CD4-positive, CD25-positive, alpha-beta regulatory T cell (primary cell): ENCODE measurements at regions not wholly inside any gene's neighbourhood (a gene's known extent, or its start where the extent isn't known, plus 50 kb on each side); places are given as distances from the start of the nearest gene placed in this dataset.

Experiments
- ATAC-seq, 2 donors: fragments of 150-1000 bp; cut with Tn5 transposase; one replicate each; pipeline ENCODE4 v1.10.0; 2021; ENCODE audit warnings: low read depth in 2 of 2, moderate number of reproducible peaks in 2 of 2, moderate library complexity in 1 of 2
- DNase-seq, 3 donors: peaks; one replicate each; pipeline versions ENCODE4 v3.0.0 to v3.0.0-alpha.2; 2012 to 2022; ENCODE audit warnings: mixed read lengths in 1 of 3
- H3K27ac ChIP-seq: one replicate; pipeline ENCODE4 v1.7.0; 2013; ENCODE audit warnings: mild to moderate bottlenecking, low read length; ENCODE audit not compliant: insufficient read depth, poor library complexity, severe bottlenecking
- H3K27me3 ChIP-seq: one replicate; pipeline ENCODE4 v1.7.0; 2013; ENCODE audit warnings: low read length; ENCODE audit not compliant: control insufficient read depth, insufficient read depth
- H3K36me3 ChIP-seq: one replicate; pipeline ENCODE4 v1.7.0; 2013; ENCODE audit warnings: mild to moderate bottlenecking, low read length, moderate library complexity; ENCODE audit not compliant: control insufficient read depth, insufficient read depth
- H3K4me1 ChIP-seq: 2 replicates; pipeline ENCODE4 v1.7.0; 2013; ENCODE audit warnings: mild to moderate bottlenecking, low read length; ENCODE audit not compliant: insufficient read depth, control insufficient read depth, poor library complexity, severe bottlenecking
- H3K4me3 ChIP-seq: one replicate; pipeline ENCODE4 v1.7.0; 2013; ENCODE audit warnings: low read depth, mild to moderate bottlenecking, low read length, moderate library complexity
- H3K9me3 ChIP-seq, 2 experiments: 1 replicate in 1 of 2; 2 replicates in 1 of 2; pipeline ENCODE4 v1.7.0; 2013; ENCODE audit warnings: low read length in 2 of 2, mild to moderate bottlenecking in 1 of 2, moderate library complexity in 1 of 2; ENCODE audit not compliant: control insufficient read depth in 2 of 2
- H3K27ac Mint-ChIP-seq, 3 donors: one replicate each; pipeline ENCODE4 v1.8.0; 2020 to 2022; ENCODE audit warnings: mild to moderate bottlenecking in 3 of 3, mixed read lengths in 3 of 3, moderate library complexity in 2 of 3
- H3K27me3 Mint-ChIP-seq: one replicate; pipeline ENCODE4 v1.8.0; 2022; ENCODE audit warnings: mild to moderate bottlenecking, mixed read lengths
- H3K36me3 Mint-ChIP-seq: one replicate; pipeline ENCODE4 v1.8.0; 2020; ENCODE audit warnings: mixed read lengths
- H3K4me1 Mint-ChIP-seq, 4 donors: one replicate each; pipeline ENCODE4 v1.8.0; 2020 to 2022; ENCODE audit warnings: mixed read lengths in 4 of 4, mild to moderate bottlenecking in 1 of 4
- H3K4me3 Mint-ChIP-seq, 4 donors: one replicate each; pipeline ENCODE4 v1.8.0; 2020 to 2022; ENCODE audit warnings: mild to moderate bottlenecking in 4 of 4, mixed read lengths in 4 of 4, moderate library complexity in 3 of 4
- H3K9me3 Mint-ChIP-seq, 7 donors: one replicate each; pipeline ENCODE4 v1.8.0; 2020 to 2022; ENCODE audit warnings: mixed read lengths in 7 of 7, mild to moderate bottlenecking in 3 of 7, moderate library complexity in 2 of 7

GRCh38 chr7:131219312-131220041 lies 108.2 kb upstream of the MKLN1 start:
- ATAC-seq (no peak), DNase-seq (no peak)
- Histone ChIP-seq H3K27ac (no peak overlapping the region), H3K36me3 (no peaks in the 10 kb centered on the region), H3K4me3 (no peak overlapping the region), H3K27me3 (peaks cover 7% of the 10 kb centered on the region), H3K4me1 (no peaks in the 10 kb centered on the region), H3K9me3 (no peaks in the 10 kb centered on the region)
- Mint-ChIP-seq H3K9me3 (peaks cover 0 to 4% (median 0%) of the 10 kb centered on the region in 7 donors), H3K27ac (peak overlapping the region in 1 of 3 donors; percentile 1), H3K4me1 (no peaks in the 10 kb centered on the region), H3K27me3 (no peaks in the 10 kb centered on the region), H3K36me3 (no peaks in the 10 kb centered on the region), H3K4me3 (no peak overlapping the region)

- Mint-ChIP-seq H3K4me3 (no peak overlapping the region), H3K9me3 (peaks cover 0 to 4% (median 0%) of the 10 kb centered on the region in 7 donors), H3K4me1 (peaks cover under 1 to 2% (median 1%) of the 10 kb centered on the region in 4 donors), H3K27ac (no peak overlapping the region), H3K27me3 (no peaks in the 10 kb centered on the region), H3K36me3 (no peaks in the 10 kb centered on the region)
- Histone ChIP-seq H3K27ac (no peak overlapping the region), H3K4me1 (no peaks in the 10 kb centered on the region), H3K27me3 (peaks cover 7% of the 10 kb centered on the region), H3K36me3 (no peaks in the 10 kb centered on the region), H3K4me3 (no peak overlapping the region), H3K9me3 (no peaks in the 10 kb centered on the region)
- ATAC-seq = peak in 1 of 2 donors; percentile 18
- DNase-seq = no peak
Observed at GRCh38 chr7:131221061-131221460, 106.6 kb upstream of the MKLN1 start.

- Histone ChIP-seq H3K27me3 (peaks cover 7% of the 10 kb centered on the region), H3K27ac (no peak overlapping the region), H3K4me3 (no peak overlapping the region), H3K4me1 (no peaks in the 10 kb centered on the region), H3K9me3 (no peaks in the 10 kb centered on the region), H3K36me3 (no peaks in the 10 kb centered on the region)
- Mint-ChIP-seq H3K27me3 (peaks cover 4% of the 10 kb centered on the region), H3K9me3 (peaks cover 0 to 4% (median 0%) of the 10 kb centered on the region in 7 donors), H3K4me1 (peaks cover 2 to 11% (median 7%) of the 10 kb centered on the region in 4 donors), H3K36me3 (no peaks in the 10 kb centered on the region), H3K27ac (no peak overlapping the region), H3K4me3 (no peak overlapping the region)
- DNase-seq (no peak), ATAC-seq (no peak)
Observed at GRCh38 chr7:131222171-131222570, 105.5 kb upstream of the MKLN1 start.

- Mint-ChIP-seq H3K4me3 (no peak overlapping the region), H3K27ac (no peak overlapping the region), H3K36me3 (no peaks in the 10 kb centered on the region), H3K27me3 (peaks cover 4% of the 10 kb centered on the region), H3K9me3 (no peaks in the 10 kb centered on the region), H3K4me1 (peaks cover 2 to 11% (median 7%) of the 10 kb centered on the region in 4 donors)
- Histone ChIP-seq H3K27ac (no peak overlapping the region), H3K4me3 (no peak overlapping the region), H3K27me3 (peaks cover 5% of the 10 kb centered on the region), H3K4me1 (no peaks in the 10 kb centered on the region), H3K9me3 (no peaks in the 10 kb centered on the region), H3K36me3 (no peaks in the 10 kb centered on the region)
- no peak for ATAC-seq
- no peak for DNase-seq
Observed at GRCh38 chr7:131223151-131223550, 104.5 kb upstream of the MKLN1 start.

DNA sequence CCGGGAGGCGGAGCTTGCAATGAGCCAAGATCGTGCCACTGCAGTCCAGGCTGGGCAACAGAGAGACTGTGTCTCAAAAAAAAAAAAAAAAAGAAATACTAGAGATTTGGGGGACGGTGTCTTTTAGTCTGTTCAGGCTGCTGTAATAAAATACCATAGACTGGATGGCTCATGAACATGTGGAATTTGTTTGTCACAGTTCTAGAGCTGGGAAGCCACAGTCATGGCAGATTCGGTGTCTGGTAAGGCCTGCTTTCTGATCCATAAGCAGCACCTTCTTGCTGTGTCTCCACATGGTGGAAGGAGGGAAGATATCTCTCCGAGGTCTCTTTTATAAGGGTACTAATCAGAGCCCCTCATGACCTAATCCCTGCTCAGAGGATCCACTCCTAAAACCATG lies 102.7 kb upstream of the MKLN1 start:
- H3K4me3 Mint-ChIP-seq = no peak overlapping the region
- Histone ChIP-seq H3K4me3 (no peak overlapping the region), H3K27me3 (peaks cover 2% of the 10 kb centered on the region), H3K27ac (no peak overlapping the region), H3K4me1 (no peaks in the 10 kb centered on the region), H3K9me3 (no peaks in the 10 kb centered on the region), H3K36me3 (no peaks in the 10 kb centered on the region)
- H3K36me3 Mint-ChIP-seq = no peaks in the 10 kb centered on the region
- H3K27me3 Mint-ChIP-seq = peaks cover 4% of the 10 kb centered on the region
- no peak for DNase-seq
- no peaks in the 10 kb centered on the region for H3K9me3 Mint-ChIP-seq
- ATAC-seq = no peak
- H3K4me1 Mint-ChIP-seq = peaks cover 2 to 14% (median 7%) of the 10 kb centered on the region in 4 donors
- no peak overlapping the region for H3K27ac Mint-ChIP-seq

DNA sequence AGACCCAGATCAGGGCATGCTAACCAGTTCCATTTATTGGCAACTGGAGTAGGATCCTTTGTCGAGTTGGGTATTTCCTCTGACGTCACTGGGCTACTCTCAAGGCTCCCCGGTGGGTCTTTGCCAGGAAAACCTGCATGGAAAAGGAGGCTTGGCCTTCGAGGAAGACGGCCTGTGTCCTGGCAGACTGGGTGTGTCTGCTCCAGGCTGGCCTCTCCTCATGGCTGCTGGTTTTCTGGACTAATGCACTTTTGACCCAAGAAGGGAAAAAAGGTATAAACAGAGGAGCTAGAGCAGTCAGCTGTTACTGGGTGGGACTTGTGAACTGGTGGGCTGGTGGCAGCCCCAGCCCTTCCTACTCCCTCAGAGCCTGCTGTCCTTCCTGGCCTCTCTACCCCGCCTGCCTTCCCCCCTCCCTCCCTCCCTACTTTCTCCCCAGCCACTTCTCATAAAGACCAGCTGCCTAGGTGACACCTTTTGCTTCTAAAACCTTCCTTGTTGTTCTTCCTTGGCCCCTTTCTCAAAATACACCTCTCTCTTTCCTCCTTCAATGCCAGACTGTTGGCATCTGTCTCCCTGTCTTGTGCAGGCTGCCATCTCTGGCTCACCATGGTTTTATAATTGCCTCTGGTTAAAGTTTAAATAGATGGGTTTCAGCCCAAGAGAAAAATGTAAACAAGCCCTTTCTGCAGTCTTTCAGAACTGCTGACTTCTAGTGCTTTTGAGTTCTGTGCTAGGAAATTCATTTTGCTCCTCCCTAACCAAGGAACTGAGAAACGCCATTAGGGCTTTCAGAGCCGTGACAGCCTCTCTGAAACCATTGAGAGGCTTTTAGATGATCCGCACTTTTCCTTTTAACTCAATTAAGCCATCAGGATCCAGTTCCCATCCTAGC lies 101.8 kb upstream of the MKLN1 start:
- Histone ChIP-seq H3K27ac (no peak overlapping the region), H3K4me1 (no peaks in the 10 kb centered on the region), H3K36me3 (no peaks in the 10 kb centered on the region), H3K9me3 (no peaks in the 10 kb centered on the region), H3K27me3 (peaks cover 2% of the 10 kb centered on the region), H3K4me3 (no peak overlapping the region)
- peaks cover 7 to 15% (median 7%) of the 10 kb centered on the region in 4 donors for H3K4me1 Mint-ChIP-seq
- peaks cover 4% of the 10 kb centered on the region for H3K27me3 Mint-ChIP-seq
- no peaks in the 10 kb centered on the region for H3K36me3 Mint-ChIP-seq
- H3K4me3 Mint-ChIP-seq = no peak overlapping the region
- DNase-seq (no peak), ATAC-seq (no peak)
- H3K9me3 Mint-ChIP-seq = no peaks in the 10 kb centered on the region
- peak overlapping the region in 1 of 3 donors; percentile 60 for H3K27ac Mint-ChIP-seq

DNA sequence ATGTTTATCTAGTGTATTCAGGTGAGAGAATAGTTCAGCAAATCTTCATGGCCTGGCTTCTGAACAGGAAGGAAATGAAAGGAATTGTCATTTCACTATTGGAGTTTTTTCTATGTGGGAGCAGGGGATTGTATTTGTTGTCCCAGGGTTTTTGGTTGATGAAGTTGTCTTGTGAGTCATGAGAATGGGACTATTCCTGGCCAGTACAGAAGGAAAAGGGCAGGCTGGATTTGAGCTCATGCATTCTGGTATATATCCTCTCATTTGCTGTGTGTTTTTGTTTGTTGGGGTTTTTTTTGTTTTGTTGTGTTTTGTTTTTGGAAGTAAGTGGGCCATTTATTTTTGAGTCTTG lies 101.2 kb upstream of the MKLN1 start:
- no peaks in the 10 kb centered on the region for H3K9me3 Mint-ChIP-seq
- H3K4me1 ChIP-seq = peaks cover 4% of the 10 kb centered on the region
- ATAC-seq (no peak), DNase-seq (no peak)
- no peak overlapping the region for H3K4me3 ChIP-seq
- H3K9me3 ChIP-seq = no peaks in the 10 kb centered on the region
- H3K4me1 Mint-ChIP-seq = peaks cover 10 to 19% (median 13%) of the 10 kb centered on the region in 4 donors
- H3K27ac ChIP-seq = no peak overlapping the region
- no peaks in the 10 kb centered on the region for H3K36me3 Mint-ChIP-seq
- H3K27ac Mint-ChIP-seq = peak overlapping the region in 1 of 3 donors; percentile 60
- no peaks in the 10 kb centered on the region for H3K36me3 ChIP-seq
- H3K27me3 Mint-ChIP-seq = peaks cover 4% of the 10 kb centered on the region
- H3K4me3 Mint-ChIP-seq = peak overlapping the region in 1 of 4 donors; percentile 3
- H3K27me3 ChIP-seq = peaks cover 2% of the 10 kb centered on the region
